ENCODE measurements at regions not wholly inside any gene's neighbourhood (a gene's known extent, or its start where the extent isn't known, plus 50 kb on each side); places are given as distances from the start of the nearest gene placed in this dataset.

DNA sequence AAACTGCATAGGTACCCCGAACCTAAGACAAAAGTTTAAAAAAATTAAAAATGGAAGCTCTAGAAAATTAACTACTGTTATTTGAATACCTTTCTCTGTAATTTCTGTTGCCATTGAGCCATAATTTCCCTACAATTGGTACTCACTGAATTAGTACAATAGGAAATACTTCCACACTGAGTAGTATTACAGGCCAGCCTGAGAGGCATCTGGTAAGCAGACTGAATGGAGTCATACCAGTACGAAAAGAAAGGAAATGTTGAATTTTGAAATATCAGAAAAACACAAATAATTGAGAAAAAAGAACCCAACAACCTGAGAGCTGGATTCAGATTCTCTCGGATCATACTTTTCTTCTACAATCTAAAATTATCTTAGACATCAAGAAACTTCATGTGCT is 791.3 kb downstream of the TENT5A start (continued):
- TF ChIP-seq EP300 (IDR thresholded peaks at IDR 0.05; ENCODE audit: borderline replicate concordance in 1 of 2, low read depth in 2 of 2, low read length in 2 of 2) = no peak
- TF ChIP-seq POLR2AphosphoS5 (IDR thresholded peaks at IDR 0.05; ENCODE audit: low read depth, low read length) = no peak

Data from H1 (cell line).